Adrenal gland (tissue), 9 donors: ENCODE measurements at regions not wholly inside any gene's neighbourhood (a gene's known extent, or its start where the extent isn't known, plus 50 kb on each side); places are given as distances from the start of the nearest gene placed in this dataset.

Experiments used
- DNase-seq, 7 donors: peaks; one replicate each; pipeline ENCODE4 v3.0.0-alpha.2; 2019 to 2020
- H3K27ac ChIP-seq, 5 donors: fragments of 200-600 bp; sonication (generic) in 4 of 5; 1 replicate in 3 of 5; 2 replicates in 2 of 5; pipeline versions ENCODE4 v1.5.1 to v1.8.0; 2016 to 2020; ENCODE audit warnings: mild to moderate bottlenecking in 1 of 5
- H3K27me3 ChIP-seq: fragments of 200-600 bp; 2 replicates; pipeline ENCODE4 v1.8.0; 2021
- H3K36me3 ChIP-seq, 2 donors: fragments of 200-600 bp; replicated peaks in 1 of 2; 1 replicate in 1 of 2; 2 replicates in 1 of 2; pipeline versions ENCODE4 v1.5.1 to v1.8.0; 2018 to 2022
- H3K4me1 ChIP-seq, 2 donors: fragments of 200-600 bp; replicated peaks in 1 of 2; 1 replicate in 1 of 2; 2 replicates in 1 of 2; pipeline versions ENCODE4 v1.5.1 to v1.8.0; 2018 to 2021
- H3K4me3 ChIP-seq, 4 donors: fragments of 200-600 bp; sonication (generic) in 3 of 4; one replicate each; pipeline ENCODE4 v1.5.1; 2016 to 2018
- H3K9me3 ChIP-seq, 3 donors: fragments of 200-600 bp; sonication (generic) in 1 of 3; replicated peaks in 1 of 3; 1 replicate in 2 of 3; 2 replicates in 1 of 3; pipeline versions ENCODE4 v1.5.1 to v1.8.0; 2016 to 2021
- CTCF ChIP-seq, 6 experiments: fragments of 450-650 bp in 4 of 6; fragments of 200-600 bp in 2 of 6; sonication (generic) in 1 of 6; IDR thresholded peaks; 1 replicate in 5 of 6; 2 replicates in 1 of 6; pipeline versions ENCODE4 v1.5.1 to v1.8.0; 2016 to 2021; ENCODE audit warnings: antibody characterized with exemption in 6 of 6, mild to moderate bottlenecking in 2 of 6, moderate library complexity in 1 of 6
- POLR2A ChIP-seq, 2 donors: fragments of 450-650 bp; IDR thresholded peaks; one replicate each; pipeline ENCODE4 v1.6.1; 2017; ENCODE audit warnings: antibody characterized with exemption in 2 of 2, mild to moderate bottlenecking in 2 of 2, moderate library complexity in 1 of 2
- WGBS, 4 donors: extraction: QIAGEN DNeasy Blood & Tissue Kit in 2 of 4; methylation state at CpG; one replicate each; pipeline versions ENCODE4 v1.1.5 to v1.1.7; 2013 to 2017; 5-methylcytosine and 5-hydroxymethylcytosine counted together
- intact Hi-C, 2 donors: fragments of 100-400 bp; cut with DNase I; formaldehyde crosslinking; loops; one replicate each; pipeline versions ENCODE4 v1.14.1 to v1.15.0; 2022 to 2023
- donor health status: healthy with polysubstance abuse.
- donor health status: Bipolar disorder and iron deficiency.
- donor health status: DM: yes; HTN: yes; CAD: no.
- donor health status: DM: no; HTN: no; CAD: no.
- donor health status: DM: no; HTN: no; CAD: no.

GRCh38 chr4:62872856-62873255 is 1536.4 kb downstream of the TECRL start:
- TF ChIP-seq CTCF (IDR thresholded peaks at IDR 0.05) (no peak), POLR2A (IDR thresholded peaks at IDR 0.05) (no peak)
- no peaks in the 10 kb centered on the region for H3K4me1 ChIP-seq
- no peaks in the 10 kb centered on the region for H3K36me3 ChIP-seq
- no peaks in the 10 kb centered on the region for H3K27me3 ChIP-seq
- no peaks in the 10 kb centered on the region for H3K9me3 ChIP-seq
- 80 to 88% (median 82%) methylated on average over 3 of the region's 3 CpGs for WGBS, 4 donors
- H3K4me3 ChIP-seq: no peak overlapping the region
- intact Hi-C loops: no loop called here
- DNase-seq: no peak
- H3K27ac ChIP-seq: no peak overlapping the region

- no peaks in the 10 kb centered on the region for H3K36me3 ChIP-seq
- no peak overlapping the region for H3K4me3 ChIP-seq
- H3K27ac ChIP-seq: no peak overlapping the region
- H3K27me3 ChIP-seq: no peaks in the 10 kb centered on the region
- intact Hi-C loops: no loop called here
- DNase-seq: no peak
- H3K4me1 ChIP-seq: no peaks in the 10 kb centered on the region
- 43 to 64% (median 56%) methylated on average over 1 of the region's 1 CpG for WGBS, 4 donors
- TF ChIP-seq CTCF (IDR thresholded peaks at IDR 0.05) (no peak), POLR2A (IDR thresholded peaks at IDR 0.05) (no peak)
- H3K9me3 ChIP-seq: no peaks in the 10 kb centered on the region
Measured at GRCh38 chr4:62871078-62871477, 1538.2 kb downstream of the TECRL start.

GRCh38 chr4:62870451-62870850 is 1538.8 kb downstream of the TECRL start:
- WGBS, 4 donors: 69 to 77% (median 71%) methylated on average over 3 of the region's 3 CpGs
- intact Hi-C loops: no loop called here

GRCh38 chr4:62865261-62865660 is 1544.0 kb downstream of the TECRL start:
- Histone ChIP-seq H3K27me3 (no peaks in the 10 kb centered on the region), H3K4me3 (no peak overlapping the region), H3K36me3 (no peaks in the 10 kb centered on the region), H3K9me3 (no peaks in the 10 kb centered on the region), H3K27ac (no peak overlapping the region), H3K4me1 (no peaks in the 10 kb centered on the region)
- intact Hi-C loops: no loop called here
- 78 to 88% (median 84%) methylated on average over 3 of the region's 3 CpGs for WGBS, 4 donors
- no peak for DNase-seq
- TF ChIP-seq POLR2A (IDR thresholded peaks at IDR 0.05): no peak
- no peak for TF ChIP-seq CTCF (IDR thresholded peaks at IDR 0.05)

More at GRCh38 chr4:62870451-62870850, 1538.8 kb downstream of the TECRL start:
- Histone ChIP-seq H3K4me1 (no peaks in the 10 kb centered on the region), H3K9me3 (no peaks in the 10 kb centered on the region), H3K4me3 (no peak overlapping the region), H3K27me3 (no peaks in the 10 kb centered on the region), H3K36me3 (no peaks in the 10 kb centered on the region), H3K27ac (no peak overlapping the region)
- no peak for TF ChIP-seq POLR2A (IDR thresholded peaks at IDR 0.05)
- TF ChIP-seq CTCF (IDR thresholded peaks at IDR 0.05): no peak
- no peak for DNase-seq
